Panc1 (cell line): ENCODE measurements at regions not wholly inside any gene's neighbourhood (a gene's known extent, or its start where the extent isn't known, plus 50 kb on each side); places are given as distances from the start of the nearest gene placed in this dataset.

Experiments
- ATAC-seq: fragments of 200-7000 bp; cut with Tn5 transposase; 2 replicates; pipeline ENCODE4 v1.9.1; 2020; ENCODE audit warnings: mild to moderate bottlenecking, moderate library complexity
- BruUV-seq: library from RNA; stranded (reverse); fragments of 400-500 nt; replicated peaks from 2 replicates; lab custom pipeline; 2021; lab: Mats Ljungman, UMichigan
- CTCF ChIA-PET: fragments of 300-600 bp; sonication (Branson Sonifier 250); formaldehyde crosslinking; loops from one replicate; lab custom pipeline; 2022; ENCODE audit warnings: antibody characterized with exemption; lab: Charles Lee
- POLR2A ChIA-PET: fragments of 300-600 bp; sonication (Branson Sonifier 250); formaldehyde crosslinking; loops from one replicate; lab custom pipeline; 2022; ENCODE audit warnings: antibody characterized with exemption; lab: Charles Lee
- DNase-seq: peaks from one replicate; pipeline ENCODE4 v3.0.0-alpha.2; 2010; ENCODE audit warnings: low read depth, low spot score
- H3K27ac ChIP-seq: 2 replicates; pipeline ENCODE4 v1.5.1; 2011; ENCODE audit warnings: mild to moderate bottlenecking, low read length, inconsistent platforms
- H3K27me3 ChIP-seq: fragments of 200-500 bp; sonication (Bioruptor generic); 2 replicates; pipeline ENCODE4 v1.6.0; 2014; ENCODE audit warnings: low read length, inconsistent platforms; ENCODE audit not compliant: control insufficient read depth, insufficient read depth
- H3K36me3 ChIP-seq: fragments of 200-500 bp; sonication (Bioruptor generic); 2 replicates; pipeline ENCODE4 v1.5.1; 2014; ENCODE audit warnings: inconsistent platforms, mild to moderate bottlenecking, low read length, moderate library complexity; ENCODE audit not compliant: control insufficient read depth, insufficient read depth
- H3K4me1 ChIP-seq: 2 replicates; pipeline ENCODE4 v1.5.1; 2011; ENCODE audit warnings: inconsistent platforms, mild to moderate bottlenecking, low read length, moderate library complexity; ENCODE audit not compliant: control insufficient read depth, insufficient read depth
- H3K4me3 ChIP-seq, 2 experiments: 2 replicates each; pipeline ENCODE4 v1.5.1; 2011 to 2012; ENCODE audit warnings: low read depth in 2 of 2, low read length in 2 of 2, mild to moderate bottlenecking in 2 of 2, inconsistent platforms in 1 of 2, moderate library complexity in 1 of 2
- H3K9me3 ChIP-seq: fragments of 200-500 bp; sonication (Bioruptor generic); 2 replicates; pipeline ENCODE4 v1.5.1; 2014; ENCODE audit warnings: low read depth, mild to moderate bottlenecking, inconsistent platforms, low read length, moderate library complexity; ENCODE audit not compliant: control insufficient read depth, insufficient read depth
- POLR2AphosphoS5 ChIP-seq: IDR thresholded peaks from 2 replicates; pipeline ENCODE4 v1.6.1; 2012; ENCODE audit warnings: mild to moderate bottlenecking, low read depth, low read length, moderate library complexity
- SIN3A ChIP-seq: IDR thresholded peaks from 2 replicates; pipeline ENCODE4 v1.6.1; 2012; ENCODE audit warnings: low read depth, mild to moderate bottlenecking, low read length, moderate library complexity, borderline replicate concordance; ENCODE audit not compliant: insufficient read depth
- TCF7L2 ChIP-seq: IDR thresholded peaks from 2 replicates; pipeline ENCODE4 v1.6.1; 2011; ENCODE audit warnings: mild to moderate bottlenecking, low read depth, low read length, inconsistent platforms
- in situ Hi-C: cut with HindIII; loops from 2 replicates; pipeline ENCODE4 v1.10.0; 2016; ENCODE audit warnings: low sequenced_read_pairs, low pct_unique_long_range_greater_than_20kb
- intact Hi-C: fragments of 100-400 bp; cut with micrococcal nuclease; formaldehyde crosslinking; loops from one replicate; pipeline ENCODE4 v1.10.0; 2022; ENCODE audit not compliant: unreplicated experiment
- TF ChIP-seq, protein P1 (sequence below): fragments of 450-650 bp; IDR thresholded peaks from 2 replicates; pipeline ENCODE4 v1.5.1; 2017; ENCODE audit warnings: mild to moderate bottlenecking
- TF ChIP-seq, protein P2 (sequence below), 2 experiments: IDR thresholded peaks; 2 replicates each; pipeline ENCODE4 v1.6.1; 2011 to 2012; ENCODE audit warnings: low read depth in 2 of 2, control low read depth in 1 of 2, low read length in 1 of 2, mild to moderate bottlenecking in 1 of 2, moderate library complexity in 1 of 2; ENCODE audit not compliant: insufficient read depth in 1 of 2

DNA sequence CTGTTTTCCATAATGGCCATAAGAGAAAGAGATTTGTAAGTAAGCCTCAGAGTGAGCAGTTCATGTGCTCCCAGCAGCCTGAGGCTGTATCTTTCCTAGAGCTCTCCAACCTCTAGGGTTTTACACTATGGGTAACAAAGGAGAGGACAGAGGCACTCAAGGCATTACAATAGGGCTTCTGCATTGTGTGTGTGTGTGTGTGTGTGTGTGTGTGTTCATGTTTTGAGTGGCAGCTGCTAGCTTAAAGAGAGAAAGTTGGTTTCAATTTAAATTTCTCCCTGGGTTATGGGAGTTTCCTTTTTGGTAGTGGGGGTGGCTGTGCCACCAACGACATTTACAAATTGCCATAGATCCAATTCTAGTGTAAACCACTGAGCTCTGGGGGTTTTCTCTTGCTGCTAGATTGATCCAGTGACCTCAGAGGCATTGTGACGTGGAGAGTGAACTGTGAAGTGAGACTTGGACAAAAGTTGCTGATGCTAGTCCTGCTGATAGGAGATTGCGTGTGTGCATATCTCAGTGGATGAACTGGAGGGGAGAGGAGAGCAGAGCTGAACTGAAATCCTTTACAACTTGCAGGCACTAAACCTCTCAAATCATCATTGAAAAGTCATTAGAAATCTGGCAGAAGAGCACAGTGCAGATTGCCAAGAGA lies 67.2 kb upstream of the OLFM4 start:
- BruUV-seq: no TSS peak
- in situ Hi-C loops (no loop called here), intact Hi-C loops (no loop called here)
- no peaks in the 10 kb centered on the region for H3K36me3 ChIP-seq
- ATAC-seq (no peak), DNase-seq (no peak)
- CTCF ChIA-PET: no interaction called here
- POLR2A ChIA-PET: no interaction called here
- no peaks in the 10 kb centered on the region for H3K4me1 ChIP-seq
- TF ChIP-seq POLR2AphosphoS5 (no peak), TCF7L2 (no peak), SIN3A (no peak)
- TF ChIP-seq, protein P1, sequence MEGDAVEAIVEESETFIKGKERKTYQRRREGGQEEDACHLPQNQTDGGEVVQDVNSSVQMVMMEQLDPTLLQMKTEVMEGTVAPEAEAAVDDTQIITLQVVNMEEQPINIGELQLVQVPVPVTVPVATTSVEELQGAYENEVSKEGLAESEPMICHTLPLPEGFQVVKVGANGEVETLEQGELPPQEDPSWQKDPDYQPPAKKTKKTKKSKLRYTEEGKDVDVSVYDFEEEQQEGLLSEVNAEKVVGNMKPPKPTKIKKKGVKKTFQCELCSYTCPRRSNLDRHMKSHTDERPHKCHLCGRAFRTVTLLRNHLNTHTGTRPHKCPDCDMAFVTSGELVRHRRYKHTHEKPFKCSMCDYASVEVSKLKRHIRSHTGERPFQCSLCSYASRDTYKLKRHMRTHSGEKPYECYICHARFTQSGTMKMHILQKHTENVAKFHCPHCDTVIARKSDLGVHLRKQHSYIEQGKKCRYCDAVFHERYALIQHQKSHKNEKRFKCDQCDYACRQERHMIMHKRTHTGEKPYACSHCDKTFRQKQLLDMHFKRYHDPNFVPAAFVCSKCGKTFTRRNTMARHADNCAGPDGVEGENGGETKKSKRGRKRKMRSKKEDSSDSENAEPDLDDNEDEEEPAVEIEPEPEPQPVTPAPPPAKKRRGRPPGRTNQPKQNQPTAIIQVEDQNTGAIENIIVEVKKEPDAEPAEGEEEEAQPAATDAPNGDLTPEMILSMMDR: no peak
- TF ChIP-seq, protein P2, sequence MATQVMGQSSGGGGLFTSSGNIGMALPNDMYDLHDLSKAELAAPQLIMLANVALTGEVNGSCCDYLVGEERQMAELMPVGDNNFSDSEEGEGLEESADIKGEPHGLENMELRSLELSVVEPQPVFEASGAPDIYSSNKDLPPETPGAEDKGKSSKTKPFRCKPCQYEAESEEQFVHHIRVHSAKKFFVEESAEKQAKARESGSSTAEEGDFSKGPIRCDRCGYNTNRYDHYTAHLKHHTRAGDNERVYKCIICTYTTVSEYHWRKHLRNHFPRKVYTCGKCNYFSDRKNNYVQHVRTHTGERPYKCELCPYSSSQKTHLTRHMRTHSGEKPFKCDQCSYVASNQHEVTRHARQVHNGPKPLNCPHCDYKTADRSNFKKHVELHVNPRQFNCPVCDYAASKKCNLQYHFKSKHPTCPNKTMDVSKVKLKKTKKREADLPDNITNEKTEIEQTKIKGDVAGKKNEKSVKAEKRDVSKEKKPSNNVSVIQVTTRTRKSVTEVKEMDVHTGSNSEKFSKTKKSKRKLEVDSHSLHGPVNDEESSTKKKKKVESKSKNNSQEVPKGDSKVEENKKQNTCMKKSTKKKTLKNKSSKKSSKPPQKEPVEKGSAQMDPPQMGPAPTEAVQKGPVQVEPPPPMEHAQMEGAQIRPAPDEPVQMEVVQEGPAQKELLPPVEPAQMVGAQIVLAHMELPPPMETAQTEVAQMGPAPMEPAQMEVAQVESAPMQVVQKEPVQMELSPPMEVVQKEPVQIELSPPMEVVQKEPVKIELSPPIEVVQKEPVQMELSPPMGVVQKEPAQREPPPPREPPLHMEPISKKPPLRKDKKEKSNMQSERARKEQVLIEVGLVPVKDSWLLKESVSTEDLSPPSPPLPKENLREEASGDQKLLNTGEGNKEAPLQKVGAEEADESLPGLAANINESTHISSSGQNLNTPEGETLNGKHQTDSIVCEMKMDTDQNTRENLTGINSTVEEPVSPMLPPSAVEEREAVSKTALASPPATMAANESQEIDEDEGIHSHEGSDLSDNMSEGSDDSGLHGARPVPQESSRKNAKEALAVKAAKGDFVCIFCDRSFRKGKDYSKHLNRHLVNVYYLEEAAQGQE (IDR thresholded peaks at IDR 0.05; ENCODE audit: insufficient read depth in 1 of 2, low read depth in 2 of 2, low read length in 1 of 2): no peak
- H3K27ac ChIP-seq: no peak overlapping the region
- H3K9me3 ChIP-seq: no peaks in the 10 kb centered on the region
- no peaks in the 10 kb centered on the region for H3K27me3 ChIP-seq
- H3K4me3 ChIP-seq: no peak overlapping the region

DNA sequence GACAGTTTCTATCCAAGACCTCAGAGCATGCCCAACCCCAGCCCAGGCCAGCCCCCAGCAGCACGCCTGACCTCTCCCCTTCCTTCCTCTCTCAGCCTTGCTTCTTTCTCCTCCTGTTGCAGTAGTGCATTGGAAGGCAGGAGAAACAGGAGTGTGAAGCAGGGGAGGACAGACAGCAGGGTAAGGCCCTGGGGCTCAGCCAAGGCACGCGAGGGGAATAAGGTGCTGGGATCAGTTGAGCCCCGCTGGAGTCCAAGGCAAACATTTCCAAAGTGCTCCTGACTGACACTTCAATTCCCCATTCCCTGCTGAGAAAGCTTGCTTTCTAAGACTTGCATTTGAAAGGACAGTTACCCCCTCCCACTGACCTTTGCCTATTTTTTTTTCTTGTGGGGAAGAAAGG lies 73.1 kb upstream of the OLFM4 start:
- no peak for TF ChIP-seq TCF7L2
- TF ChIP-seq SIN3A: no peak
- TF ChIP-seq, protein P2 (IDR thresholded peaks at IDR 0.05; ENCODE audit: insufficient read depth in 1 of 2, low read depth in 2 of 2, low read length in 1 of 2): no peak
- TF ChIP-seq POLR2AphosphoS5: no peak
- TF ChIP-seq, protein P1: no peak
- DNase-seq (no peak), ATAC-seq (no peak)
- POLR2A ChIA-PET: no interaction called here
- Histone ChIP-seq H3K4me1 (no peaks in the 10 kb centered on the region), H3K9me3 (no peaks in the 10 kb centered on the region), H3K27me3 (no peaks in the 10 kb centered on the region), H3K36me3 (no peaks in the 10 kb centered on the region), H3K4me3 (no peak overlapping the region), H3K27ac (no peak overlapping the region)
- CTCF ChIA-PET: no interaction called here
- no TSS peak for BruUV-seq
- in situ Hi-C loops (no loop called here), intact Hi-C loops (no loop called here)
